ENCODE measurements at regions not wholly inside any gene's neighbourhood (a gene's known extent, or its start where the extent isn't known, plus 50 kb on each side); places are given as distances from the start of the nearest gene placed in this dataset.

DNA sequence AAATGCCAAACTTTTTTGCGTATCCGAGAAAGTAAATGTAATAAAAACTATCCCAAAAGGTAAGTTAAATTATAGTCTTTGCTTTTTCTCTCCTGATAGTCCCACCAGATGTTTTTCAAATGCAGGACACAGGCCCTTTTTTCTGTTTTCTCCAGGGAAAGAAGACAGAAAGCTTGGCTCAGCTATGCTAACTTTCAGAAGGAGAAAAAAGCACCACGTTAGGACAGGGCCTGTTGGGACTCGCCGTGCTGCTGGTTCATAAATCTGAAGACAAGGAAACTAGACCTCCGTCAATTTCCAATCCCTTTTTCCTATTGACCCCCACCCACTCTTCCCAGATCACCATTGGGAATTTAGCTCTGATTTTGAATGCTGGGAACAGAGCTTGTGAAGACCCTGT lies 220.9 kb upstream of the SFRP2 start:
- H3K18ac ChIP-seq (ENCODE audit: insufficient read length, low read depth, low read length), result no peak overlapping the region
- H3K79me2 ChIP-seq (ENCODE audit: insufficient read depth, low read length), result no peaks in the 10 kb centered on the region
- no peaks in the 10 kb centered on the region for H4K20me1 ChIP-seq (ENCODE audit: control insufficient read depth, insufficient read depth, insufficient read length)
- no peak for DNase-seq
- no peak overlapping the region for H3K4me2 ChIP-seq (ENCODE audit: insufficient read depth, insufficient read length, low read length)
- H3K9me3 ChIP-seq (ENCODE audit: control insufficient read depth, low read depth, low read length), result no peaks in the 10 kb centered on the region
- H3K4ac ChIP-seq (ENCODE audit: low read depth, low read length), result no peak overlapping the region
- no peak overlapping the region for H3T11ph ChIP-seq (ENCODE audit: low read length)
- TF ChIP-seq, protein P1, sequence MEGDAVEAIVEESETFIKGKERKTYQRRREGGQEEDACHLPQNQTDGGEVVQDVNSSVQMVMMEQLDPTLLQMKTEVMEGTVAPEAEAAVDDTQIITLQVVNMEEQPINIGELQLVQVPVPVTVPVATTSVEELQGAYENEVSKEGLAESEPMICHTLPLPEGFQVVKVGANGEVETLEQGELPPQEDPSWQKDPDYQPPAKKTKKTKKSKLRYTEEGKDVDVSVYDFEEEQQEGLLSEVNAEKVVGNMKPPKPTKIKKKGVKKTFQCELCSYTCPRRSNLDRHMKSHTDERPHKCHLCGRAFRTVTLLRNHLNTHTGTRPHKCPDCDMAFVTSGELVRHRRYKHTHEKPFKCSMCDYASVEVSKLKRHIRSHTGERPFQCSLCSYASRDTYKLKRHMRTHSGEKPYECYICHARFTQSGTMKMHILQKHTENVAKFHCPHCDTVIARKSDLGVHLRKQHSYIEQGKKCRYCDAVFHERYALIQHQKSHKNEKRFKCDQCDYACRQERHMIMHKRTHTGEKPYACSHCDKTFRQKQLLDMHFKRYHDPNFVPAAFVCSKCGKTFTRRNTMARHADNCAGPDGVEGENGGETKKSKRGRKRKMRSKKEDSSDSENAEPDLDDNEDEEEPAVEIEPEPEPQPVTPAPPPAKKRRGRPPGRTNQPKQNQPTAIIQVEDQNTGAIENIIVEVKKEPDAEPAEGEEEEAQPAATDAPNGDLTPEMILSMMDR (conservative IDR thresholded peaks at IDR 0.05), result no peak
- no peak overlapping the region for H3K9ac ChIP-seq (ENCODE audit: extremely low read depth, insufficient read length, low read length)
- no peaks in the 10 kb centered on the region for H3K23me2 ChIP-seq (ENCODE audit: insufficient read length, low read depth, low read length, poor library complexity, severe bottlenecking)
- H3K79me1 ChIP-seq (ENCODE audit: insufficient read depth, low read depth, low read length, poor library complexity, severe bottlenecking), result no peaks in the 10 kb centered on the region
- no peak overlapping the region for H2BK15ac ChIP-seq (ENCODE audit: low read depth, low read length)
- no peak overlapping the region for H3K14ac ChIP-seq (ENCODE audit: insufficient read depth, low read length)
- no peak overlapping the region for H3K23ac ChIP-seq (ENCODE audit: insufficient read length, low read depth, low read length)
- Mint-ChIP-seq H3K36me3 (ENCODE audit: insufficient read depth in 1 of 3, low read depth in 3 of 3) (peaks cover 0 to 1% (median 0%) of the 10 kb centered on the region in 3 experiments; a peak in 2 of 7 replicates), H3K27ac (no peak overlapping the region), H3K27me3 (ENCODE audit: low read depth) (no peaks in the 10 kb centered on the region), H3K4me1 (peaks cover 0 to 6% of the 10 kb centered on the region in 2 experiments; a peak in 2 of 4 replicates), H3K9me3 (no peaks in the 10 kb centered on the region; a peak in 2 of 5 replicates), H3K4me3 (no peak overlapping the region)
- no CpG with 5 or more reads among the region's 6 CpGs for WGBS (ENCODE audit: extremely low coverage, insufficient read length, low lambda C conversion rate)
- no peak overlapping the region for H2BK120ac ChIP-seq (ENCODE audit: low read depth, low read length, poor library complexity, severe bottlenecking)
- H4K8ac ChIP-seq (replicated peaks; ENCODE audit: insufficient read length, low read depth, low read length), result no peak overlapping the region
- no peak overlapping the region for H2AK5ac ChIP-seq (ENCODE audit: insufficient read length, low read length)
- no peak overlapping the region for H2BK20ac ChIP-seq (ENCODE audit: low read depth, low read length, poor library complexity, severe bottlenecking)
- H3K27me3 ChIP-seq (ENCODE audit: insufficient read depth, low read length), result no peaks in the 10 kb centered on the region
- H3K56ac ChIP-seq (ENCODE audit: insufficient read length, low read depth, low read length), result no peak overlapping the region
- H4K91ac ChIP-seq (ENCODE audit: insufficient read length, low read depth, low read length), result no peak overlapping the region
- no peak overlapping the region for H2BK12ac ChIP-seq (ENCODE audit: insufficient read length, low read depth, low read length)
- no peak overlapping the region for H3K27ac ChIP-seq (ENCODE audit: insufficient read length, low read depth, low read length)
- no peak overlapping the region for H4K5ac ChIP-seq (ENCODE audit: insufficient read length, low read depth, low read length)
- H3K4me1 ChIP-seq (ENCODE audit: insufficient read depth, low read length), result no peaks in the 10 kb centered on the region
- no peak overlapping the region for H2AFZ ChIP-seq (ENCODE audit: low read length)
- no peak overlapping the region for H2BK5ac ChIP-seq (ENCODE audit: insufficient read length, low read length)

Measured in H9 (cell line).